ENCODE measurements at regions not wholly inside any gene's neighbourhood (a gene's known extent, or its start where the extent isn't known, plus 50 kb on each side); places are given as distances from the start of the nearest gene placed in this dataset.

DNA sequence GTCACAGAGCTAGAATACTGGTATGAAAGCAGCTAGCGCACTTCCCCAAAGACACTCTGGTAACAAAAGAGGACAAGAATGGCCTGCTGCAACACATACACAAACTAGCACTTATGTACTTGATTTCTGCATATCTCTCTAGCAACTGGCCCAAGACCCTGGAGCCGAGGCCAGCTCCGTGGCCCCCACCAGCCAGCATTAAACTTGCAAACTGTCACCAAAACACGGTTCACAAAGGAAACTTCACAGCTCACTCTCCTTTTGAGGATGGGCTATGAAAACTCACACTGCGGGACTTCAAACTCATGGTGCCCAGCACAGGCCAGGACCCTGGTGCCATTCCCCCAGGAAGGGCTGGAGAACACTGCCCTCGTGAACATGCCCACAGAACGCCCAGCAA is 115.9 kb upstream of the RPS6KA2 start:
- Histone ChIP-seq H3K4ac (ENCODE audit: low read depth, low read length) (no peak overlapping the region), H2BK5ac (ENCODE audit: insufficient read length, low read length) (no peak overlapping the region), H2BK15ac (ENCODE audit: low read depth, low read length) (no peak overlapping the region), H2BK20ac (ENCODE audit: low read depth, low read length, poor library complexity, severe bottlenecking) (no peak overlapping the region), H3K56ac (ENCODE audit: insufficient read length, low read depth, low read length) (no peak overlapping the region), H3T11ph (ENCODE audit: low read length) (no peak overlapping the region), H3K79me1 (ENCODE audit: insufficient read depth, low read depth, low read length, poor library complexity, severe bottlenecking) (no peaks in the 10 kb centered on the region), H3K27me3 (ENCODE audit: insufficient read depth, low read length) (no peaks in the 10 kb centered on the region), H3K4me2 (ENCODE audit: insufficient read depth, insufficient read length, low read length) (no peak overlapping the region), H2BK120ac (ENCODE audit: low read depth, low read length, poor library complexity, severe bottlenecking) (no peak overlapping the region), H2AK5ac (ENCODE audit: insufficient read length, low read length) (no peak overlapping the region), H2AFZ (ENCODE audit: low read length) (no peak overlapping the region), H3K9ac (ENCODE audit: extremely low read depth, insufficient read length, low read length) (no peak overlapping the region), H3K4me1 (ENCODE audit: insufficient read depth, low read length) (peaks cover 3% of the 10 kb centered on the region; the same call in 1 of the 2 replicates), H3K18ac (ENCODE audit: insufficient read length, low read depth, low read length) (no peak overlapping the region), H3K23me2 (ENCODE audit: insufficient read length, low read depth, low read length, poor library complexity, severe bottlenecking) (no peaks in the 10 kb centered on the region), H3K27ac (ENCODE audit: insufficient read length, low read depth, low read length) (no peak overlapping the region), H4K5ac (ENCODE audit: insufficient read length, low read depth, low read length) (no peak overlapping the region), H4K20me1 (ENCODE audit: control insufficient read depth, insufficient read depth, insufficient read length) (no peaks in the 10 kb centered on the region), H3K9me3 (ENCODE audit: control insufficient read depth, low read depth, low read length) (no peaks in the 10 kb centered on the region), H3K14ac (ENCODE audit: insufficient read depth, low read length) (no peak overlapping the region), H2BK12ac (ENCODE audit: insufficient read length, low read depth, low read length) (no peak overlapping the region), H3K23ac (ENCODE audit: insufficient read length, low read depth, low read length) (no peak overlapping the region), H3K79me2 (ENCODE audit: insufficient read depth, low read length) (no peaks in the 10 kb centered on the region), H4K8ac (replicated peaks; ENCODE audit: insufficient read length, low read depth, low read length) (no peak overlapping the region), H4K91ac (ENCODE audit: insufficient read length, low read depth, low read length) (no peak overlapping the region)
- Mint-ChIP-seq H3K27ac (no peak overlapping the region), H3K9me3 (peaks cover 0 to 3% of the 10 kb centered on the region in 2 experiments; a peak in 1 of 5 replicates), H3K4me3 (no peak overlapping the region), H3K27me3 (ENCODE audit: low read depth) (peaks cover 3% of the 10 kb centered on the region; the same call in 1 of the 2 replicates), H3K36me3 (ENCODE audit: insufficient read depth in 1 of 3, low read depth in 3 of 3) (no peaks in the 10 kb centered on the region), H3K4me1 (peaks cover 10 to 11% of the 10 kb centered on the region in 2 experiments)
- no CpG with 5 or more reads among the region's 7 CpGs for WGBS (ENCODE audit: extremely low coverage, insufficient read length, low lambda C conversion rate)
- TF ChIP-seq, protein P1, sequence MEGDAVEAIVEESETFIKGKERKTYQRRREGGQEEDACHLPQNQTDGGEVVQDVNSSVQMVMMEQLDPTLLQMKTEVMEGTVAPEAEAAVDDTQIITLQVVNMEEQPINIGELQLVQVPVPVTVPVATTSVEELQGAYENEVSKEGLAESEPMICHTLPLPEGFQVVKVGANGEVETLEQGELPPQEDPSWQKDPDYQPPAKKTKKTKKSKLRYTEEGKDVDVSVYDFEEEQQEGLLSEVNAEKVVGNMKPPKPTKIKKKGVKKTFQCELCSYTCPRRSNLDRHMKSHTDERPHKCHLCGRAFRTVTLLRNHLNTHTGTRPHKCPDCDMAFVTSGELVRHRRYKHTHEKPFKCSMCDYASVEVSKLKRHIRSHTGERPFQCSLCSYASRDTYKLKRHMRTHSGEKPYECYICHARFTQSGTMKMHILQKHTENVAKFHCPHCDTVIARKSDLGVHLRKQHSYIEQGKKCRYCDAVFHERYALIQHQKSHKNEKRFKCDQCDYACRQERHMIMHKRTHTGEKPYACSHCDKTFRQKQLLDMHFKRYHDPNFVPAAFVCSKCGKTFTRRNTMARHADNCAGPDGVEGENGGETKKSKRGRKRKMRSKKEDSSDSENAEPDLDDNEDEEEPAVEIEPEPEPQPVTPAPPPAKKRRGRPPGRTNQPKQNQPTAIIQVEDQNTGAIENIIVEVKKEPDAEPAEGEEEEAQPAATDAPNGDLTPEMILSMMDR (conservative IDR thresholded peaks at IDR 0.05): no peak
- no peak for DNase-seq

All from H9 (cell line).